Right atrium auricular region (tissue), 2 donors: ENCODE measurements at regions not wholly inside any gene's neighbourhood (a gene's known extent, or its start where the extent isn't known, plus 50 kb on each side); places are given as distances from the start of the nearest gene placed in this dataset.

Experiments used
- DNase-seq: peaks from one replicate; pipeline ENCODE4 v3.0.0-alpha.2; 2019; ENCODE audit warnings: low spot score
- H3K27ac ChIP-seq, 2 donors: fragments of 200-600 bp; sonication (generic); 1 replicate in 1 of 2; 2 replicates in 1 of 2; pipeline ENCODE4 v1.5.1; 2016 to 2019
- H3K27me3 ChIP-seq, 2 donors: fragments of 200-600 bp; sonication (generic); one replicate each; pipeline versions ENCODE4 v1.5.1 to v1.6.0; 2017 to 2019
- H3K36me3 ChIP-seq: fragments of 200-600 bp; sonication (generic); one replicate; pipeline ENCODE4 v1.5.1; 2016
- H3K4me1 ChIP-seq, 2 donors: fragments of 200-600 bp; sonication (generic); one replicate each; pipeline versions ENCODE4 v1.5.1 to v1.6.0; 2017 to 2019
- H3K4me3 ChIP-seq, 2 donors: fragments of 200-600 bp; sonication (generic); 1 replicate in 1 of 2; 2 replicates in 1 of 2; pipeline ENCODE4 v1.5.1; 2017 to 2019; ENCODE audit warnings: mild to moderate bottlenecking in 1 of 2, moderate library complexity in 1 of 2
- H3K9me3 ChIP-seq, 2 donors: fragments of 200-600 bp; sonication (generic); one replicate each; pipeline ENCODE4 v1.5.1; 2019
- CTCF ChIP-seq, 2 donors: fragments of 200-600 bp; sonication (generic); IDR thresholded peaks; one replicate each; pipeline ENCODE4 v1.5.1; 2019; ENCODE audit warnings: antibody characterized with exemption in 2 of 2

- DNase-seq = no peak
- no peak overlapping the region for H3K4me3 ChIP-seq
- TF ChIP-seq CTCF (IDR thresholded peaks at IDR 0.05) = no peak
- no peaks in the 10 kb centered on the region for H3K36me3 ChIP-seq
- no peak overlapping the region for H3K27ac ChIP-seq
- H3K4me1 ChIP-seq = no peaks in the 10 kb centered on the region
- no peaks in the 10 kb centered on the region for H3K9me3 ChIP-seq
- H3K27me3 ChIP-seq = no peaks in the 10 kb centered on the region
Observed at GRCh38 chr4:138758876-138759553, 256.6 kb upstream of the NOCT start.

GRCh38 chr4:138758196-138758595, 257.4 kb upstream of the NOCT start:
- Histone ChIP-seq H3K9me3 (peaks cover 0 to 3% of the 10 kb centered on the region in 2 donors), H3K36me3 (no peaks in the 10 kb centered on the region), H3K27me3 (no peaks in the 10 kb centered on the region), H3K4me1 (no peaks in the 10 kb centered on the region), H3K27ac (no peak overlapping the region), H3K4me3 (no peak overlapping the region)
- DNase-seq = no peak
- TF ChIP-seq CTCF (IDR thresholded peaks at IDR 0.05) = no peak

GRCh38 chr4:138757432-138757831, 258.1 kb upstream of the NOCT start:
- H3K27ac ChIP-seq = no peak overlapping the region
- peaks cover 0 to 8% of the 10 kb centered on the region in 2 donors for H3K9me3 ChIP-seq
- no peaks in the 10 kb centered on the region for H3K27me3 ChIP-seq
- no peaks in the 10 kb centered on the region for H3K36me3 ChIP-seq
- no peak overlapping the region for H3K4me3 ChIP-seq
- DNase-seq = no peak
- H3K4me1 ChIP-seq = no peaks in the 10 kb centered on the region
- TF ChIP-seq CTCF (IDR thresholded peaks at IDR 0.05) = no peak

GRCh38 chr4:138756519-138756918, 259.1 kb upstream of the NOCT start:
- no peak for TF ChIP-seq CTCF (IDR thresholded peaks at IDR 0.05)

GRCh38 chr4:138751309-138751708, 264.3 kb upstream of the NOCT start:
- Histone ChIP-seq H3K27me3 (no peaks in the 10 kb centered on the region), H3K36me3 (no peaks in the 10 kb centered on the region), H3K9me3 (peaks cover 0 to 36% of the 10 kb centered on the region in 2 donors), H3K27ac (no peak overlapping the region), H3K4me3 (no peak overlapping the region), H3K4me1 (no peaks in the 10 kb centered on the region)
- DNase-seq = no peak
- no peak for TF ChIP-seq CTCF (IDR thresholded peaks at IDR 0.05)

More at GRCh38 chr4:138756519-138756918, 259.1 kb upstream of the NOCT start:
- H3K27me3 ChIP-seq = no peaks in the 10 kb centered on the region
- peaks cover 0 to 8% of the 10 kb centered on the region in 2 donors for H3K9me3 ChIP-seq
- H3K36me3 ChIP-seq = no peaks in the 10 kb centered on the region
- no peaks in the 10 kb centered on the region for H3K4me1 ChIP-seq
- no peak for DNase-seq
- H3K4me3 ChIP-seq = no peak overlapping the region
- H3K27ac ChIP-seq = no peak overlapping the region

- DNase-seq = no peak
- no peak for TF ChIP-seq CTCF (IDR thresholded peaks at IDR 0.05)
- H3K27ac ChIP-seq = peak overlapping the region; percentile 47 to 80
- H3K4me3 ChIP-seq = no peak overlapping the region
- no peaks in the 10 kb centered on the region for H3K36me3 ChIP-seq
- H3K9me3 ChIP-seq = peaks cover 0 to 37% of the 10 kb centered on the region in 2 donors
- no peaks in the 10 kb centered on the region for H3K27me3 ChIP-seq
- H3K4me1 ChIP-seq = no peaks in the 10 kb centered on the region
Observed at GRCh38 chr4:138749303-138749702, 266.3 kb upstream of the NOCT start.
